Upper lobe of left lung (tissue), 6 donors: ENCODE measurements at regions not wholly inside any gene's neighbourhood (a gene's known extent, or its start where the extent isn't known, plus 50 kb on each side); places are given as distances from the start of the nearest gene placed in this dataset.

Experiments
- ATAC-seq, 2 donors: fragments of 200-7000 bp; cut with Tn5 transposase; one replicate each; pipeline ENCODE4 v1.9.1; 2022; ENCODE audit warnings: mild to moderate bottlenecking in 2 of 2, moderate library complexity in 2 of 2; ENCODE audit not compliant: low FRiP score in 2 of 2
- DNase-seq, 2 donors: peaks; one replicate each; pipeline ENCODE4 v3.0.0-alpha.2; 2019 to 2020
- H3K27ac ChIP-seq, 4 donors: fragments of 200-600 bp; sonication (generic); one replicate each; pipeline ENCODE4 v1.5.1; 2016 to 2019
- H3K27me3 ChIP-seq, 4 donors: fragments of 200-600 bp; sonication (generic); one replicate each; pipeline ENCODE4 v1.5.1; 2017 to 2019
- H3K36me3 ChIP-seq, 4 donors: fragments of 200-600 bp; sonication (generic); one replicate each; pipeline ENCODE4 v1.5.1; 2016 to 2019
- H3K4me1 ChIP-seq, 4 donors: fragments of 200-600 bp; sonication (generic); one replicate each; pipeline ENCODE4 v1.5.1; 2018 to 2019
- H3K4me3 ChIP-seq, 4 donors: fragments of 200-600 bp; sonication (generic); one replicate each; pipeline ENCODE4 v1.5.1; 2017 to 2019; ENCODE audit warnings: mild to moderate bottlenecking in 2 of 4, moderate library complexity in 1 of 4
- H3K9me3 ChIP-seq, 4 donors: fragments of 200-600 bp; sonication (generic); one replicate each; pipeline ENCODE4 v1.5.1; 2018 to 2019
- EP300 ChIP-seq, 4 donors: sonication (generic); formaldehyde crosslinking; IDR thresholded peaks; one replicate each; pipeline ENCODE4 v1.5.1; 2017; ENCODE audit warnings: antibody characterized with exemption in 4 of 4, control low read depth in 2 of 4
- POLR2A ChIP-seq, 4 donors: fragments of 450-650 bp; IDR thresholded peaks; one replicate each; pipeline ENCODE4 v1.5.1; 2016 to 2017; ENCODE audit warnings: antibody characterized with exemption in 4 of 4, mild to moderate bottlenecking in 2 of 4
- POLR2AphosphoS5 ChIP-seq, 2 donors: sonication (generic); formaldehyde crosslinking; IDR thresholded peaks; one replicate each; pipeline ENCODE4 v1.5.1; 2017; ENCODE audit warnings: antibody characterized with exemption in 2 of 2
- WGBS, 2 donors: methylation state at CpG; one replicate each; pipeline ENCODE4 v1.1.5; 2017 to 2018; 5-methylcytosine and 5-hydroxymethylcytosine counted together
- TF ChIP-seq, protein P1 (sequence below), 6 experiments: fragments of 450-650 bp in 4 of 6; fragments of 200-600 bp in 2 of 6; sonication (generic) in 2 of 6; IDR thresholded peaks; one replicate each; pipeline ENCODE4 v1.5.1; 2016 to 2019; ENCODE audit warnings: antibody characterized with exemption in 6 of 6
- donor health status: DM: no; HTN: no; CAD: no; lungs with moderate emphysema.
- donor health status: DM: no; HTN: yes; CAD: no; lungs with severe emphysema.

GRCh38 chr2:65850695-65851094 is 418.3 kb upstream of the SPRED2 start:
- H3K36me3 ChIP-seq: no peaks in the 10 kb centered on the region
- TF ChIP-seq EP300 (IDR thresholded peaks at IDR 0.05) (no peak), POLR2A (IDR thresholded peaks at IDR 0.05) (no peak), POLR2AphosphoS5 (IDR thresholded peaks at IDR 0.05) (no peak)
- TF ChIP-seq, protein P1, sequence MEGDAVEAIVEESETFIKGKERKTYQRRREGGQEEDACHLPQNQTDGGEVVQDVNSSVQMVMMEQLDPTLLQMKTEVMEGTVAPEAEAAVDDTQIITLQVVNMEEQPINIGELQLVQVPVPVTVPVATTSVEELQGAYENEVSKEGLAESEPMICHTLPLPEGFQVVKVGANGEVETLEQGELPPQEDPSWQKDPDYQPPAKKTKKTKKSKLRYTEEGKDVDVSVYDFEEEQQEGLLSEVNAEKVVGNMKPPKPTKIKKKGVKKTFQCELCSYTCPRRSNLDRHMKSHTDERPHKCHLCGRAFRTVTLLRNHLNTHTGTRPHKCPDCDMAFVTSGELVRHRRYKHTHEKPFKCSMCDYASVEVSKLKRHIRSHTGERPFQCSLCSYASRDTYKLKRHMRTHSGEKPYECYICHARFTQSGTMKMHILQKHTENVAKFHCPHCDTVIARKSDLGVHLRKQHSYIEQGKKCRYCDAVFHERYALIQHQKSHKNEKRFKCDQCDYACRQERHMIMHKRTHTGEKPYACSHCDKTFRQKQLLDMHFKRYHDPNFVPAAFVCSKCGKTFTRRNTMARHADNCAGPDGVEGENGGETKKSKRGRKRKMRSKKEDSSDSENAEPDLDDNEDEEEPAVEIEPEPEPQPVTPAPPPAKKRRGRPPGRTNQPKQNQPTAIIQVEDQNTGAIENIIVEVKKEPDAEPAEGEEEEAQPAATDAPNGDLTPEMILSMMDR (IDR thresholded peaks at IDR 0.05): no peak
- H3K9me3 ChIP-seq: no peaks in the 10 kb centered on the region
- H3K4me1 ChIP-seq: no peaks in the 10 kb centered on the region
- no peak overlapping the region for H3K27ac ChIP-seq
- no peak overlapping the region for H3K4me3 ChIP-seq
- DNase-seq: no peak
- ATAC-seq: no peak
- no peaks in the 10 kb centered on the region for H3K27me3 ChIP-seq

GRCh38 chr2:65846989-65847678 is 414.7 kb upstream of the SPRED2 start:
- Histone ChIP-seq H3K4me1 (no peaks in the 10 kb centered on the region), H3K9me3 (no peaks in the 10 kb centered on the region), H3K36me3 (no peaks in the 10 kb centered on the region), H3K4me3 (no peak overlapping the region), H3K27me3 (no peaks in the 10 kb centered on the region), H3K27ac (no peak overlapping the region)
- ATAC-seq (peak in 1 of 2 donors; percentile 70), DNase-seq (no peak)
- 76 to 80% methylated on average over 9 of the region's 9 CpGs for WGBS, 2 donors
- no peak for TF ChIP-seq EP300 (IDR thresholded peaks at IDR 0.05)
- TF ChIP-seq, protein P1 (IDR thresholded peaks at IDR 0.05): no peak
- no peak for TF ChIP-seq POLR2AphosphoS5 (IDR thresholded peaks at IDR 0.05)
- no peak for TF ChIP-seq POLR2A (IDR thresholded peaks at IDR 0.05)

DNA sequence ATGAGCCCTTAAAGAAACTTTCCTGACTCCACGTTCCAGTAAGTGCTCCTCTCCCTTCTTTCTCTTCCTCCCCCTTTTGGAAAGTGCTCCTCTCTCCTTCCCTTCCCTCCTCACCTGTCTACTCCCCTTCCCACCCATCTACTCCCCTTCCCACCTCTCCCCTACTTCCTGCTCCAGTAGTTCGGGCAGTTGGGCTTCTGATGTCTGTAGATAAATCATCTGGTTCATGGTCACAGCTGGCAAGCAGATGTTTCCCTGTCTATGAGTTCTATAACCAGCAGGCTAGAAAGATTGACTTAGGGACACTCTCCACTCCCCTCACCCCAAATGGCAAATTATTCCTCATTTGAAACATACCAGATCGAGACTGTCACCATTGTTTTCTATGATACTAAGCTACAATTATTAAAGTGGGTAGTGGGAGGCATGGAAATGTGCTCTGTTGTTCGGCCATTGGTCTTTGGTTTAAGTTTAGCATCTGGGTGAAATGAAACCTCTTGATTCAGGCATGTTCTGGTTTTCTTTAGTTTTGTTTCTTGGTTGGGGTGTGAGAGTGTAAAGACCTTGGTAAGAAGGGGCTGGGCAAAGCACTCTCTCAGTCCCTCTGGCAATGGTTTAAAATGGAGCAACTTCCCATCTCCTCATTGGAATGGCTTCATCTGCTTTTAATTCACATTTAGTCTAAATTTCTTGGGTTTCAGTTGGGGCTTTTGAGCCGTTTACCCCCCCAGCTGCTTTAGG is 413.2 kb upstream of the SPRED2 start:
- ATAC-seq (no peak), DNase-seq (no peak)
- Histone ChIP-seq H3K27ac (no peak overlapping the region), H3K4me3 (no peak overlapping the region), H3K4me1 (no peaks in the 10 kb centered on the region), H3K9me3 (no peaks in the 10 kb centered on the region), H3K27me3 (no peaks in the 10 kb centered on the region), H3K36me3 (no peaks in the 10 kb centered on the region)
- TF ChIP-seq, protein P1 (IDR thresholded peaks at IDR 0.05): no peak
- TF ChIP-seq POLR2AphosphoS5 (IDR thresholded peaks at IDR 0.05) (no peak), EP300 (IDR thresholded peaks at IDR 0.05) (no peak), POLR2A (IDR thresholded peaks at IDR 0.05) (no peak)
- WGBS, 2 donors: 64 to 79% methylated on average over 5 of the region's 5 CpGs

DNA sequence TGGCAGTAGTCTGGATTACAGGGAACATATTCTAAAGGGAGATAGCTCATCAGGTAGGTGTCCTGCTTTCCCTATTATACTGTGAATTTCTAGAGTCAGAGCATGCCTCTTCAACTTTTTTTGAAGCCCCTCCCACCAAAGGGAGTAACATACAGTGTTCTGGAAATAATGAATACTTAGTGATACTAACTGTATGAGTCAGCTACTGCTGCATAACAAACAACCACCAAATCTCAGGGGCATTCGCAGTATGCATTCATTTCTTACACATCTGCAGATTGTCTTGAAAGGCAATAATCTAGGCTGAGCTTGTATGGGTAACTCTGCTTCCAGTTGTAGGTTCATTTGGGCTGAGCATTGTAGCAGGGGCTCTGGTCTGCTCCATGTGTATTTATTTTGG is 409.7 kb upstream of the SPRED2 start:
- ATAC-seq: no peak

More for the DNA sequence above, 409.7 kb upstream of the SPRED2 start:
- no peak for DNase-seq
- Histone ChIP-seq H3K36me3 (no peaks in the 10 kb centered on the region), H3K9me3 (no peaks in the 10 kb centered on the region), H3K27ac (no peak overlapping the region), H3K4me3 (no peak overlapping the region), H3K27me3 (no peaks in the 10 kb centered on the region), H3K4me1 (no peaks in the 10 kb centered on the region)
- 92 to 96% methylated on average over 1 of the region's 1 CpG for WGBS, 2 donors
- TF ChIP-seq EP300 (IDR thresholded peaks at IDR 0.05) (no peak), POLR2A (IDR thresholded peaks at IDR 0.05) (no peak), POLR2AphosphoS5 (IDR thresholded peaks at IDR 0.05) (no peak)
- TF ChIP-seq, protein P1 (IDR thresholded peaks at IDR 0.05): no peak
